ENCODE measurements at regions not wholly inside any gene's neighbourhood (a gene's known extent, or its start where the extent isn't known, plus 50 kb on each side); places are given as distances from the start of the nearest gene placed in this dataset.
"Not testable (repeated sequence)": the region's sequence is repeated elsewhere in the genome, so short reads cannot be mapped to it uniquely, and the experiment has no call there.

DNA sequence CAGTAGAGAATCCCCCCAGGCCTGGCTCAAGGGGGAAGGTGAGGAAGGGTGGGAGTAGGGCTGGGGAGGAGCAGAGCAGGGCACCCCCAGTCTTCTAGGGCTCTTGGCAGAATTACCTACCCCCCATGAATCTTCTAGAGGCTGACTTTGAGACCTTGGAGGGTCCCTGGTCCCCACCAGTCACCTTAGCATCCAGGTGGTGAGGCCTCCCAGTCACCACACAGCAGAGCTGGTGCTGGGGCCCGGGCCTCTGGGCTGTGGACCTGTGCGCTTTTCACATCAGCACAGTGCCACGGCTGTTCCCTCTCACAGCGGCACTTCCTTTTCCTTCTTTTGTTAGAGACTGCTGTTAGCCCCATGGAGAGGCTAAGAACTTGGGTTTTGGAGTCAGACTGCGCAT, 148.6 kb upstream of the PITX1 start:
- DNase-seq (ENCODE audit: low spot score), result no peak

DNA sequence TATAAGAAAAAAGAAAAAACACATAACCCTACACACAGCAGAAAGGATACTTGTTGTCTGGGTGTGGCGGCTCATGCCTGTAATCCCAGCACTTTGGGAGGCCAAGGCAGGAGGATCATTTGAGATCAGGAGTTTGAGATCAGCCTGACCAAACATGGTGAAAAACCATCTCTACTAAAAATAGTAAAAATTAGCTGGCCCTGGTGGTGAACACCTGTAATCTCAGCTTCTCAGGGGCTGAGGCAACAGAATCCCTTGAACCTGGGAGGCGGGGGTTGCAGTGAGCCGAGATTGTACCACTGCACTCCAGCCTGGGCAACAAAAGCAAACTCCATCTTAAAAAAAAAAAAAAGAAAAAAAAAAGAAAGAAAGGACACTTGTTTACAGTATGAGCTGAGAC, 147.6 kb upstream of the PITX1 start:
- DNase-seq (ENCODE audit: low spot score), result no peak

DNA sequence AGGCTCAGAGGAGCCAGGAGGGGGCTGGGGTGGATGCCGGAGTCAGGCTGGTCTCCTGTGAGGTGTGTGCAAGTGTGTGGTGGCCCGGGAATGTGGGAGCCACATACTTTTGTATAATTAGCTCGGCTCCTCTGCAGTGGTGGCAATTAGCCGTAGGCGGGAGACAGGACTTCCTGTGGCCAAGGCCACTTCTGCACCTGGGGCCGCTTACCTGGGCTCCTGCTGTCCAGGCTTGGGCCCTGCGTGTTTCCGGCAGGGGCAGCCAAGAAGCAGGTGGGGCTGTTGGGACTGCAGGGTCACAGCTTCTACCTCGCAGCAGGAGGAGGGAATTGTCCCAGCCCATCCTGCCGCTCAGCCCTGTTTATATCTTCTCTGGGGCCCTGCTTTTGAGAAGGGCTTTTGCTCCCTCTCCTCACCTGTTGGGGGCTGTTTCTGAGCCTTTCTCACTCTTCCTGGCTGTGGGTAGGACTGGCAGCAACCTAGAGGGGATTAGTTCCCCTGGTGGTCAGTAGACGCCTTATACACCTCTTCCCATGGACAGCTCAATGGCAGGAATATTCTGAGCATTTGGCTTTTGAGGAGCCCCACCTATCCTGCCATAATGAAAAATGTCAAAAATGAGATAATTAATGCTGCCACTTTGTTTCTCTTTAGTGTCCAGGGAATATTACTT, 145.4 kb upstream of the PITX1 start:
- no peak for DNase-seq (ENCODE audit: low spot score)

DNA sequence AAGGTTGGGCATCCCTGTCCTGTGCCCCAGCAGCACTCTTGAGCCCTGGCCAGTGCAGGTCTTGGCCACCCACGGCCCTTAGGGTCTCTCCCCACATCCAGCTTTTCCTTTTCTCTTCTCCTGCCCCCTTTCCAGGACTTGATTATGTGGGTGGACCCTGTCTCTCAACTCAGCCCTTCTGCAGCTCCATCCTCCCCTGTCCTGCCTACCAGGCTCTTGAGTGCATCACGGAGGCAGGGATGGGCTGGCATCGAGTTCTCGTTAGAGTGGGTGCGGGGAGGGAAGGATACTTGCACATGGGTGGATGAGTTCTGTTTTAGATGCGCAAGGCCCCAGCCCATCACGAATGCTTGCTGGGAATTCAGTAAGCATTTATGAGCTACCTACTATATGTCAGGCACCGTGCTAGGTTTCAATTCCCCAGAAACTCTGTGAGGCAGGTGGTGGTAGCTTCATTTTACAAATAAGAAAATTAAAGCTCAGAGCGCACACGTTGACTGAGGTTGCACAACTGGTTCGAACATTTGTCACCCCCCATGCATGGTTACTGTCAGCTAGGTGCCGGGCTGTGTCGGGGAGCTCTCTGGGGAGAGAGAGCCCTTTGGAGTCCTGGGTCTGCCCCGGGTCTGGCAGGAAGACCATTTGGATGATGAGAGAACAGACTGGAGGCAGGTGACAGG, 144.6 kb upstream of the PITX1 start:
- no peak for DNase-seq (ENCODE audit: low spot score)

DNA sequence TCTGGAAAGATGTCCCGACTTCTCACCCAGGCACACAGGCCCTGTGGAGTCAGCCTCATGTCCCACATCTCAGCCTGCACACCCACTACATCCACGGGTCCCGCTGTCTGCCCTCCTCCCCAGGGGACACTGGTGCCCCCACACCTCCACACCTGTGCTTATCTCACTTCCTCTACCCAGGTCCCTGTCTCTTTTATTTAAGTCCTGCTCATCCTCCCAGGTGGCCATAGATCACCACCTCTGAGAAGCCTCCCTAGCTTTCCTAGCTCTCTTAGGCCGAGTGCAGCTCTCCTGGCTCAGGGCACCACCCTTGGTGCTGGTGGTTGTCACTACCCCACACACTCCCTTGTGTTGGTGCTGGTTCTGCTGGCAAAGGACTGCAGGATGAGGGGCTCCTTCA, 143.6 kb upstream of the PITX1 start:
- no peak for DNase-seq (ENCODE audit: low spot score)

DNA sequence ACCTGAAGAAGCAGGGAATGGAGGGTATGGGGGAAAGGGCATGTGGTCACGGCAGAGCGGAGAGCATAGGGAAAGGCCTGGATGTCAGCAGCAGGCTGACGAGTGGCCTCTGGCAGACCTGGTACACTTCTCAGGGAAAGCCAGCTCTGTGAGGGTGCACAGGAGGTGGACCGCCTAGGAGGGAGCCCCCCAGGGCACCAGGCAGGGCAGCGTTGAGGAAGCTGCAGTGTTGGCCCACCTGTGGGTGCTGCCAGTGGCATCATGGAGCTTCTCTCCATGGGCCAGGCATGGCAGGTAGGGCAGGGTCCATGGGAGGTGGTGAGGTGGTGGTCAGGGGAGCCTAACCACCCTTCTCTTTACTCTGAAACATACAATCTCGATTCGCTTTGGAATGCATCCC, 143.0 kb upstream of the PITX1 start:
- no peak for DNase-seq (ENCODE audit: low spot score)

DNA sequence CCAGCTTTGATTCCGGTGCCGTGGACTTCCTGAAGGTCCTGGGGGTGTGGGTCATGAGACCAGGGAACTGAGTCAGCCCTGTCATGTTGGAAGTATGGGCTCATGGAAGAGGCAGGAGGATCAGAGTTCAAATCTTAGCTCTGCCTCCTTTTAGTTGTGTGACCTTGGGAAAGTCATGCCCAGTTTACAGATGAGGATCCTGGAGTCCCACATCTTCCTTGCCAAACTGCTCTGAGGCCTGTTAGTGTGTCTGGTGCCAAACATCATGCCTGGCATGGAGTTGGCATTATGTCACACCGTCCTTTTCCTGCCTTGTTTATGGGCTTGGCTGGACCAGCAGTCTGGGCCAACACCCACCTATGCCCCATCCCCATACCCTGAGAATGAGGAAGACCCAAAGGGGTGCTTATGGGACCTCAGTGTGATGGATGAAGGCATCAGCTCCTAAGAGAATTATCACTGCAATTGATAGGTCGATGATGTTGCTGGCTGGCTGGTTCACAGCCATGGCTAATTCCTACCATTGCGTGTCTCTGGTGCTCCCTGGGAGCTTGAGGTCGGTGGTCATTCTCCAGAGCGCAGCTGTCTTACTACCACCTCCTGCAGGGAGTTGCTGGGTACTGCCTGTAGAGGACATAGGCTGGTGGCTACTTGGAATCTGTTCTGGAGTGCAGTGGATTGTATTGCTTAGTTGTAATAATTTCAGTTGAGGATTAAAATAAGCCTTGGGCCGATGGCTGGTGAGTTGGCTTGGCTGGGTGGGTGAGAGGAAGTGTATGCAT, 140.5 kb upstream of the PITX1 start:
- DNase-seq (ENCODE audit: low spot score), result peak; percentile 14

DNA sequence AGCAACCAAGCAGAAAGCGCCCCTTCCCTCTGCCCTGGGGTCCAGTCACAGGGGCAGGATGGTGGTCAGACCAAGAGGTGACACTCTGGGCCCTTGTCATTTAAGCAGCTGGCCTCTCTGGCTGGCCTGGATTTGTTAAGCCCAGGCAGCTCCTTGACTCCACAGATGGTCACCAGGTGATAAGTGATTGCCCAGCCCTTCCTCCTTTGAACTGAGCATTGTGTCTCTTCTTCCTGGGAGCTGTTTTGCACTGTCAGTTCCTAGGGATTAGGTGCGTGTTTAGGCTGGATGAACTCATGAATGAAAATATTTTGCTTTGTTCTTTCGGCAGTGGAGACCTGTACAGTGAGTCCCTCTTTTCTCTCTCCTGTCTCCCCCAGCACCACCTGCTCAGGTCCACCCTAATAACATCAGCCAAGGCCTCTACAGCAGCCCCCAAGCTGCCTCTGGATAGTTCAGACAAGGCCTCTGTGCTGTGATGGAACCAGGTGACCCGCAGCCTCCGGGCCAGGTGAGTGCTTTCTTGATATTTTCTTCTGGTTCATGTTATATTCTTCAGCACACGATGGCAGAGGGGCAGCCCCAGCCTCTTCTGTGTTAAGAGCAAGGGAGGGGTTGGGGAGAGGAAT, 139.7 kb upstream of the PITX1 start:
- DNase-seq (ENCODE audit: low spot score), result no peak

DNA sequence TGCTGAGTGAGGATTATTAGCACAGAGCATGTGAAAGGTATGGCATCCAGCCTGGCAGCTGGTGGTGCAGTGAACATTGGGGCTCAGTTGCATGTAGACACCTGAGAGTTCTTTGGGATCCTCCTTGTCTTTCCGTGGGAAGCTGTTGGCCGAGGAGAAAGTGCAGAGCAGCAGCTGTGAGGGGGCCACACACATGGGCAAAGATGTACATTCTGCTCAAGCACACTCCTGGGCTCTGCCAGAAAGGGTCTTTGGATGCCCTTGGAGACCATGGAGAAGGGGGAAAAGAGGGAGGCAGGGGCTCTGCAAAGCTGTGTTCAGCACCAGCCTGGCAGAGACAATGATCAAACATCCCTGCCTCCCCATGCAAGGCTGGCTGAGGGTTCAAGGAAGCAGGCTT, 138.7 kb upstream of the PITX1 start:
- no peak for DNase-seq (ENCODE audit: low spot score)

DNA sequence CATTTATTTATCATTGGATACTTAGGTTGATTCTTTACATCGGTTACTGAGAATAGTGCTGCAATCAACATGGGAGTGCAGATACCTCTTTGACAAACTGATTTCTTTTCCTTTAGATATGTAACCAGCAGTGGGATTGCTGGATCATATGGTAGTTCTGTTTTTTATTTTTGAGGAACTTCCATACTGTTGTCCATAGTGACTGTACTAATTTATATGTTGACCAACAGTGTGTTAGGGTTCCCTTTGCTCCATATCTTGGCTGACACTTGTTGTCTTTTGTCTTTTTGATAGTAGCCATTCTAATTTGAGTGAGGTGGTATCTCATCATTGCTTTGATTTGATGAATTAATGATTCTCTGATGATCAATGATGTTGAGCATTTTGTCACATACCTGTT, 137.3 kb upstream of the PITX1 start:
- DNase-seq (ENCODE audit: low spot score), result no peak

DNA sequence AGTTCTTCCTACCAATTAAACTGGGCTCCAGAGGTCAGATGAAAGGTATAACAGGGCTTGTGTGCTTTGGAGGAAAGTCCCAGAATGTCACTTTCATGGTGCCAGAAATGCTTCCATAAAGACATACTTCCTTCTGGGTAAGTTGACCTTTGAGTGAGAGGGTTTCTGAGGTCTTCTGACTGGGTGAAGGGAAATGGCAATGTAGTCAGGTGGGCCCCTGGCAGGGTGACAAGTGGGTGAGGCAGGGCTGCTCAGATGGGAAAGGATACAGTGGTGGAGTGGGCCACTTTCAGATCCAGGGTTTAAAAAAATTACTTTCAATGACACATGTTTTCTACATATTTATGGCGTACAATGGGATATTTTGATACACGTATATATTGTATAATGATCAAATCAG, 136.5 kb upstream of the PITX1 start:
- DNase-seq (ENCODE audit: low spot score), result no peak

DNA sequence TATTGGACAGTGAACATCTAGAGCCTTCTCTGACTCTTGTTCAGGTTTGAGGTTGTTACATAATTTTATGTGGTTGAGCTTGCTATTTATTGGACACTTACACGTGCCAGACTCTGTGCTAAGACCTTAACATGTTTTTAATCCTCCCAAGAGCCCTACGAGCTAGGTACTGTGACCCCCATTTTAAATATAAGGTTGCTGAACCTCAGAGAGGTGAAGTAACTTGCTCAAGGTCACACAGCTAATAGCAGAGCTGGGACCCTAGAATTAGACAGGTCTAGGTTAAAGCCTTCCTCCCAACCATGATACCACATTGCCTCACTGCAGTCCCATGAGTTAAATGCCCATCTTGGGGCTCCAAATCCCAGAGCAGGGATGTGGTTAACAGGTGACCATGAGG, 135.7 kb upstream of the PITX1 start:
- no peak for DNase-seq (ENCODE audit: low spot score)

DNA sequence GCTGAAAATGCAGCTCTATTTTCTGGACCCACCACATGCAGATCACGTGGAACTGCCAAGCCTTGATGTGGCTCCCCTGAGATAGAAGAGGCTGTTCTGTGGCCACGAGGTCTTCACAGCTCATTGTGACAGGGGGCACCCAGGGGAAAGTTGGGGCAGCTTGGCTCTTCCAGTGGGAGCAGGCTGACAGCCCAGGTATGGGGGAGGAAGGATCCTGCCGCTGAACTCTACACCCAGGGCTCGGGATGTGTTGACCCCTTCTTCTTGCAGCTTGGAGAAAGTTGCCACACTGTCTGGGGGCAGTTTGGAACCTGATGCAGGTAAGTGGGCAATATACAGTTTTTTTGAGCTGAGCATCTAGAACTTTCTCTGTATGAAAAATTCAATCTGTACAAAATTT, 133.6 kb upstream of the PITX1 start:
- DNase-seq (ENCODE audit: low spot score), result no peak

DNA sequence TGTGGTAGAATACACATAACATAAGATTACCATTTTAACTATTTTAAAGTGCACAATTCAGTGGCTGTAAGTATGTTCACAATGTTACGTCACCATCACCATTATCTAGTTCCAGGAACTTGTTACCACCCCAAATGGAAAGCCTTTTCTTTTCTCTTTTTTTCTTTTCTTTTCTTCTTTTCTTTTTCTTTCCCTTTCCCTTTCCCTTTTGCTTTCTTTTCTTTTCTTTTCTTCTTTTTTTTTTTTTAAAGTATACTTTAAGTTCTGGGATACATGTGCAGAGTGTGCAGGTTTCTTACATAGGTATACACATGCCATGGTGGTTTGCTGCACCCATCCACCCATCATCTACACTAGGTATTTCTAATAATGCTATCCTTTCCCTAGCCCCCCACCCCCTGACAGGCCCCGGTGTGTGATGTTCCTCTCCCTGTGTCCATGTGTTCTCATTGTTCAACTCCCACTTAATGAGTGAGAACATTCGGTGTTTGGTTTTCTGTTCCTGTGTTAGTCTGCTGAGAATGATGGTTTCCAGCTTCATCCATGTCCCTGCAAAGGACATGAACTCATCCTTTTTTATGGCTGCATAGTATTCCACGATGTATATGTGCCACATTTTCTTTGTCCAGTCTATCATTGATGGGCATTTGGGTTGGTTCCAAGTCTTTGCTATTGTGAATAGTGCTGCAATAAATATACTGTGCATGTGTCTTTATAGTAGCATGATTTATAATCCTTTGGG, 131.0 kb upstream of the PITX1 start:
- DNase-seq (ENCODE audit: low spot score), result not testable (repeated sequence)

DNA sequence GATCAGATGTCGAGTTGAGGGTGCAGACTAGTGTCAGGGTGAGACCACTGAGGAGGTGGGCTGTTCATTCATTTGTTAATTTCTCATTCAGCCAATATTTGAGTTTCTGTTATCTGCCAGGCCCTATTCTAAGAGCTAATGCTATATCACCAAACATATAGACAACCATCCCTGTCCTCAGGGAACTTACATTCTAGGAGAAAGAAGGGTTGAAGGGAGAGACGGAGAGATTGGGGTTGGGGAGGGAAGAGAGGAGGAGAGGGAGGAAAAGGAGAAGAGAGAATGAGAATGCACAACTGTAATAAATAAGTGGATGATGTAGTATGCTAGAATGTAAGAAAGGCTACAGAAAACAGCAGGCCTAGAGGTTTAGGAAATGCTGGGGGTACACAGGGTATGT, 129.9 kb upstream of the PITX1 start:
- DNase-seq (ENCODE audit: low spot score), result no peak

DNA sequence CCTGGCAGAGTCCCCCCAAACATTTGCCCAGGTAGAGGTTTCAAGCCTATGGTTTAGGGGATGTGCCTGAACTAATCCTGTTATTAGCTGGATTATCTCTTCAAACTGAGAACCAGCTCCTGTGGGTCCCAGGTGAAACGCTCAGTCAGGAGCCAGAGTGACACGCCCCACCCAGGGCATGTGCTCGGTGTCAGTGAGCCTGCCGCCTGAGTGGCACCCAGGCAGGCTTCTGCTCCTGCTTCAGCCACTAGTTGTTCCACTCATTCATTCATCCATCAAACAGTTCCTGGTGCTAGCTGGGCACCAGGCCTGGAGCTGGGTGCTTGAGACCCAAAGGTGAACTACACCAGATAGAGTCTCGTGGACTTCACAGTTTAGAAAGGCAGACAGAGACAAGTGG, 129.4 kb upstream of the PITX1 start:
- no peak for DNase-seq (ENCODE audit: low spot score)

DNA sequence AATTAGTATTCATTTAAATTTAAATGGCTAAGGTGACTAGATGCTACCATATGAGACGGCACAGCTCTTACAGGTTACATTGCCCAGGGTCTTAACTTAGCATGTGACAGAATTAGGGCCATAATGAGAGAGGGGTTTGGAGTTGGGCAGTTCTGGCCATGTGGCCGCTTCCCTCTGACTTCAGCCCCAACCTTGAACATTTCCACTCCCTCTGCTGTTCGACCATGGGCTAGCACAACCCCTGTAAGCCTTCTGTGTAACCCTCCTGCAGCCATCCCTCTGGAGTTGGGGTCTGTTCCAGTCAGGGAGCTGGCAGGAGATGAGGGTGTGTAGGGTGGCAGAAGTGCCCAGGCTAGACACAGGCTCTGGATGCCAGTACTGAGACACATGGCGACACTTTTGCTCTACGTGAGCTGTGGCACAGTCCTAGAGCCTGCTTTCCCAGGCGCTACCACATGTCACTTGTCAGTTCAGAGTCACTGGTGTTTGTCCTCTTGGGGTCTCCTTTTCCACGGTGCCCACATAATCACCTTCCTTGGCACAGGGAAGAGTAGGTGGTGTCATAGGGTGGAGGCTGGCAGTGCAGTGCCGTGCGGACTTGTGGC, 128.7 kb upstream of the PITX1 start:
- DNase-seq (ENCODE audit: low spot score), result no peak

DNA sequence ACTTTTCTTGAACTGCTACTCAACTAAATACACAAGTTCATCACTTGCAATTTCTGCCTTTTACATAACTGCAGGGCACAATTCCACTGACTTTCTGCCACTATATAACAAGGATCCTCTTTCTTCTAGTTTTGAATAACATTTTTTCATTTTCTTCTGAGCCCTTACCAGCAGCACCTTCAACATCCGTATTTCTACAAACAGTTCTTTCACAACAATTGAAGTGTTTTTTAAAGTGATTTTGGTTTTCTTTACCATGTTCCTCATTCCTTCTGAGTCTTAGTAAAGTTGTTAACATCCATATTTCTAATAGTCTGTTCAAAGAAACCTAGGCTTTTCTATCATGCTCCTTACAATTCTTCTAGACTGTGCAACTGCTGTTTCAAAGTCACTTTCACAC, 127.2 kb upstream of the PITX1 start:
- no peak for DNase-seq (ENCODE audit: low spot score)

DNA sequence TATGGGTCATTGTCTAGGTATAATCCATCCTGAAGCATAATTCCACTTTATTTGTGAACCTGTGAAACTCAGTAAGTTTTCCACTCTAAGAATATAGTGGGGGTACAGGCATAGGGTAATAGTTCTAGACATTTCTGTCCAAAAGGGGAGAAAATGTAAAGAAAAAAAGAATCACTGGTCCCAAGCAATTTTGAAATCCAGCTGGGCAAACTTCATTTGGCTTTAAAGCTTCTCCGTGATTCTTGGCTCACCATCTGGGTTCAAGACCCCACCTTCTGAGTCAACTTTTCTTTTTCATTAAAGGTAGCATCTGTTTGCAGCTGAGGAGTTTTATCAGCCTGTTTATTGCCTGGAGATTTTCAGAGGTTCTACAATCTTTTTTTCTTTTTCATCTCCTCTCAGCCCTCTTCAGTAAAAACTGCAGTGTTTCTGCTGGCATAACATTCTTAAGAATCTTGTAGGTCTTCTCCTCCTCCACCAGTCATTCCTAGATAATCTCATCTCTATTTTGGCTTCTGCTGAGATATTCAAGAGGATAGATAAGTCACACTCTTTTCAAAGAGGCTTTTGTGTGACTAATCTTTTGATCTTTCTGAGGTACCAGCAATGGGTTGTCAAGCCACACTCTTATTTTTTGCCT, 126.1 kb upstream of the PITX1 start:
- DNase-seq (ENCODE audit: low spot score), result no peak

DNA sequence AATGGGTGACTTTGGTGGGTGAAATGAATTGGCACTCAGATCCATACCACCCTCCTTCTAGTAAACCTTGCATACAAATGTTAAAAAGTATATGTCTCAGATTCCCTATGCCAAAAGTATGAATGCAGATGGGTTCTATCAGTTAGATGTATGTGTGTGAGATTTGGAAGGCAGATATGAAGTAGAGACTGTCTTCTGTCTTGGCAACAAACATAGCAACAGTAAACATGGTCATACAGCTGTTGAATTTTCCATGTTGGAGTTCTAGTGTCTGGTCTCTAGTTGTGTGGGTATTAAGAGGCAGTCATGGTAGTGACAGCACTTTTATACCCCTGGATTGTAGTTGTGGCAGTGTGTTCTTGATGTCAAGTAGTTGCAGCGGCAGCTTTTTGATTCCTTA, 125.6 kb upstream of the PITX1 start:
- no peak for DNase-seq (ENCODE audit: low spot score)

DNA sequence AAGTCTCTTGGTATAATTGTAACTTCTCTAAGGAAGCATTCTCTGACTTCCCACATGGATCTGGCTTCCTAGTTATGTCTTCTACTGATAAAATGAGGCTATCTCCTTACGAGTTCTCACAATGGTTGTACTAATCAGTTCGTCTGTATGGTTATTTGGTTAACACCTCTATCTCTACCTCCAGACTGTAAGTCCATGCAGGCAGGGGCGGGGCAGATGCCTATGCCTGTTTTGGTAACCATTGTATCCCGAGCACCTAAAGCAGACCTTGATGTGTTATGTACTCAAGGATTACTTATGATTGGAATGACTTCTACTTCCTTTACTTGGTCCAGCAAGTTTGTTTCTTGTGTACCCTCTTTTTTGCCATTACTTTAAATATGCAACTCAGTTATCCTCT, 125.0 kb upstream of the PITX1 start:
- no peak for DNase-seq (ENCODE audit: low spot score)

All from HT-29 (cell line).